BJ (cell line): ENCODE measurements at regions not wholly inside any gene's neighbourhood (a gene's known extent, or its start where the extent isn't known, plus 50 kb on each side); places are given as distances from the start of the nearest gene placed in this dataset.

Experiments
- CTCF ChIA-PET: fragments of 350-600 bp; formaldehyde crosslinking; extraction: SDS; loops from one replicate; lab custom pipeline; 2021; ENCODE audit warnings: antibody characterized with exemption, inconsistent platforms; lab: Yijun Ruan, JAX
- POLR2A ChIA-PET: fragments of 300-600 bp; sonication (Branson Sonifier 250); formaldehyde crosslinking; extraction: SDS; loops from one replicate; lab custom pipeline; 2021; ENCODE audit warnings: antibody characterized with exemption; lab: Charles Lee
- DNase-seq: peaks from one replicate; pipeline ENCODE4 v3.0.0-alpha.2; 2011; ENCODE audit warnings: low read depth
- H3K27me3 ChIP-seq: 2 replicates; pipeline ENCODE4 v1.6.0; 2011; ENCODE audit warnings: low read length; ENCODE audit not compliant: control insufficient read depth, insufficient read depth
- H3K36me3 ChIP-seq: 2 replicates; pipeline ENCODE4 v1.5.1; 2011; ENCODE audit warnings: low read length; ENCODE audit not compliant: control insufficient read depth, insufficient read depth
- H3K4me3 ChIP-seq: 2 replicates; pipeline ENCODE4 v1.5.1; 2011; ENCODE audit warnings: low read depth, mild to moderate bottlenecking, control low read depth, low read length
- TF ChIP-seq, protein P1 (sequence below): IDR thresholded peaks from 2 replicates; pipeline ENCODE4 v1.5.1; 2011; ENCODE audit warnings: low read depth, mild to moderate bottlenecking, control low read depth, inconsistent platforms, low read length, moderate library complexity; ENCODE audit not compliant: insufficient read depth

DNA sequence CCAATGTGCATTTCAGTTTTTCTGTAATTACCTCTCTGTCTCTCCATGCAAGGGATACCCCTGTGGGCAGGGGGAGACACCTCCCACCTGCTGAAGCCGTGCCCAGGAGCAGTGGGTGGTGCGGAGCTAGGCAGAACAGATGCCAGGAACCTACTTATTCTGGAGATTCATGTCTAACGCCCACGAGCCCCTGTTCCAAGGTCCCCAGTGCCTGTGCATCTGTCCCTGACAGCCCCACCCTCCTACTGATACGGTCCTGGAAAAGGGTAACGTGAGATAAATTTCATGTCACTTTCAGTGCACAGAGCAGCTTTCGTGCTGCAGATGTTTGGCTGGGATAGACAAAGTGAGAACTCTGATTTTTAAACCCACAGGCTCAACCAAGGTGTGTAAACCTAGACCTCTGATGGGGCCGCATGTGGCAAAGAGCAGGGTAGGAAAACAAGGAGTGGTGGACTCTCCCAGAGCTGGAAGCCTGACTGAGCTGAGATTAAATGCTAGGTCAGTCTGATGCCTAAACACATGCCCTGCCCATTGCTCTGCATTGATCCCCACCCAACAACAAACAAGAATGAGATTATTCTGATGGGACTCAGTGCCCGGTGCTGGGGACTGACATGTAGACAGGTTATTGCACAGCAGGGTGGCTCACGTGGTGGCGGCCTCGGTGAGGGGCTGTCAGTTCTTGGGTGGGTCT lies 123.6 kb upstream of the GDF10 start:
- ChIA-PET POLR2A (no interaction called here), CTCF (interaction anchor here (1.4 to 1.6 kb wide), 2 partner anchors 10 to 16 kb away, joined by 4 read pairs; no protein-coding TSS in a partner anchor)
- no peak for DNase-seq
- TF ChIP-seq, protein P1, sequence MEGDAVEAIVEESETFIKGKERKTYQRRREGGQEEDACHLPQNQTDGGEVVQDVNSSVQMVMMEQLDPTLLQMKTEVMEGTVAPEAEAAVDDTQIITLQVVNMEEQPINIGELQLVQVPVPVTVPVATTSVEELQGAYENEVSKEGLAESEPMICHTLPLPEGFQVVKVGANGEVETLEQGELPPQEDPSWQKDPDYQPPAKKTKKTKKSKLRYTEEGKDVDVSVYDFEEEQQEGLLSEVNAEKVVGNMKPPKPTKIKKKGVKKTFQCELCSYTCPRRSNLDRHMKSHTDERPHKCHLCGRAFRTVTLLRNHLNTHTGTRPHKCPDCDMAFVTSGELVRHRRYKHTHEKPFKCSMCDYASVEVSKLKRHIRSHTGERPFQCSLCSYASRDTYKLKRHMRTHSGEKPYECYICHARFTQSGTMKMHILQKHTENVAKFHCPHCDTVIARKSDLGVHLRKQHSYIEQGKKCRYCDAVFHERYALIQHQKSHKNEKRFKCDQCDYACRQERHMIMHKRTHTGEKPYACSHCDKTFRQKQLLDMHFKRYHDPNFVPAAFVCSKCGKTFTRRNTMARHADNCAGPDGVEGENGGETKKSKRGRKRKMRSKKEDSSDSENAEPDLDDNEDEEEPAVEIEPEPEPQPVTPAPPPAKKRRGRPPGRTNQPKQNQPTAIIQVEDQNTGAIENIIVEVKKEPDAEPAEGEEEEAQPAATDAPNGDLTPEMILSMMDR = no peak
- Histone ChIP-seq H3K27me3 (no peaks in the 10 kb centered on the region), H3K36me3 (no peaks in the 10 kb centered on the region), H3K4me3 (no peak overlapping the region)

DNA sequence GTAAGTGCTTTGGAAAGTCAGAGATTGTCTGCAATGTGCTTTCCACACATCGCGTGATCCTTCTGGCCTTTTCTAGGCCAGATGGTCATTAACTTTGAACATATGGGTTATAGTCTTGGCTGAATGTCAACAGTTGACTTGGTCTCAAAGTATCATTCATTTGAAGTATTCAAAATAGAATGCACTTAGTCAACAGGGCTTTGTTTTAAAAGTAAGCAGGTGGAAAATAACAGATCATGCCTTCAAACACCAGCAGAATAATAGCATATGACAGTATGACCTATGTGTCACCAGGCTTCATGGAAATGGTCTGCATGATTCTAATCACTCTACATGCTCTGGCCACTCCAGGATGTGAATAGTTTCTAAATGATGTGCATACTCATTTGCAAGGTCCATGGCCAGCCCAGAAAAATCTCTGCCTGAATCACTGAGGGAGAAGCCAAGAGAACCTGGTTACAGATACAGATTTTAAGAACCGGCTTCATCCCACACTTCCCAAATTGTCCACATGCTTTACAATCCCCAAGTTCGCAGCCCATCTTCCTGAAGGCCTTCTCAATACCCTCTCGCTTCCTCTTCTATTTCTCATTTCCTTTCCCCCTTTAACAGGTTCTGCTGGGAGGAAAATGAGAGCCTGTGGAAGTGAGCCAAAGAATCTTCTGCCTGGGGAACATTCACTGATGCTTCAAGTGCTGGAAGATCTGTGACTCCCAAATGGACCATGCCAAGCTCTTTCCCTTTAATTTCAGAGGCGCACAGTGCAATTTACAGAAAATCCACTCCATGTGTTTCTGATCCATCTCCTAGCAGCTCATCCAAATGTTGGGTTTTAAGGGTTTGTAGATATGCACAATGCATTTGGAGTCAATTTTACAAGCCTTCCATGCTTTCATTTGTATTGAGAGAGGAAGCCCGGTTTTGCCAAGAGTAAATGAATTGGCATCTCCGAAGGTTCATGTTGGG lies 122.8 kb upstream of the GDF10 start:
- H3K4me3 ChIP-seq = no peak overlapping the region
- peak; percentile 73 for DNase-seq
- ChIA-PET POLR2A (no interaction called here), CTCF (interaction anchor here (1.0 to 1.6 kb wide), 3 partner anchors 21 to 129 kb away, joined by 4 to 5 read pairs (median 4); no protein-coding TSS in a partner anchor)
- H3K27me3 ChIP-seq = no peaks in the 10 kb centered on the region
- TF ChIP-seq, protein P1 = no peak
- H3K36me3 ChIP-seq = no peaks in the 10 kb centered on the region

DNA sequence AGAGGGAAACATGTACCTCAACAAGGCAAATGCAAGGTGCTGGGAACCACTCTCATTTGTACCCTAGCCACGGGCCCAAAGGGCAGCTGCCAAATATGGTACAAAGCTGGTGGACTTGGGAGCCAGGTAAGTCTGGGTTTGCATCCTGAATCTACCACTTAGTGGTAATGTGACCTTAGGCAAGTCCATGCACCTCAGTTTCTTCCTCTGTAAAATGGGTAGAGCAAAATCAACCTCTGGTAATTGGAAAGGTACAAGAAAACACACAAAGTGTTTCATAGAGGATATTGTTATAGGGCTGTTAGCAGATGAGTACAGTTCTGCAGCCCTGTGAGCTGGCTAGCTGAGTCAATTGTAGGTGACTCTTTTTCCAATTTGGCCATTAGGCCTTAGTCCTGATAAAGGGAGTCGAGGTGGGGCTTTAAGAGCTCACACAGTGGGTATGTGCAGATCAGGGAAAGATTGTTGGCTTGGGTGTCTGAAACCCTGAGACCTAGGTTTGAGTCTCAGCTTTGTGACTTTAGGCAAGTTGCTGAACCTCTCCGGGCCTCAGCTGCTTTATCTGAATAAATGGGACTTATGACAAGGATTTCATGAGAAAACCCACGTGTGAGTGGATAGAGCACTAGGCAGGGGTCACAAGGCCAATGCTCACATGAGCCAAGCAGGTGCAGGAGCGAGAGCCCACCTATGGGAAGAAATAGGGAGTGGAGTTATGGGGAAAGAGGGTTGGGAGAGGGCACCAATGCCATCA lies 121.3 kb upstream of the GDF10 start:
- Histone ChIP-seq H3K36me3 (no peaks in the 10 kb centered on the region), H3K27me3 (no peaks in the 10 kb centered on the region), H3K4me3 (no peak overlapping the region)
- no peak for DNase-seq
- TF ChIP-seq, protein P1 = no peak
- ChIA-PET CTCF (interaction anchor here (1.6 kb wide), 1 partner anchor 131 kb away, joined by 5 read pairs; no protein-coding TSS in a partner anchor), POLR2A (no interaction called here)

DNA sequence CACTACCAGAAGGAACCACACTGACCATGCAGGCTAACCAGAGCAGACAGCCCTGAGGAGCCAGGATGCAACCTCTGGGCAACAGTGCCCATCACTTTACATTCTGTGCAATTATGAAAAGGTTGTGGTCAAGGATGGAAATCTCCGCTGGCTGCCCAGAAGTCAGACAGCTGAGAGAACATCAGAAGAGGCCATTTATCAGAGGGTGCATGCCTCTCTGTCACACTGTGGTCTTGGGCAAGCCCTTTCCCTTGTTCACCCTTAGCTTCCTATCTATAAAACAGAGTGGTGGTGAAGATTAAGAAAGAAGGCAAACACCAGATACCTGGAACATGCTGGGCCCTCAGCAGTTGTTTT lies 120.7 kb upstream of the GDF10 start:
- TF ChIP-seq, protein P1 = no peak
- H3K27me3 ChIP-seq = no peaks in the 10 kb centered on the region
- no peaks in the 10 kb centered on the region for H3K36me3 ChIP-seq
- ChIA-PET POLR2A (no interaction called here), CTCF (no interaction called here)
- H3K4me3 ChIP-seq = no peak overlapping the region
- DNase-seq = no peak
